ENCODE measurements at regions not wholly inside any gene's neighbourhood (a gene's known extent, or its start where the extent isn't known, plus 50 kb on each side); places are given as distances from the start of the nearest gene placed in this dataset.

DNA sequence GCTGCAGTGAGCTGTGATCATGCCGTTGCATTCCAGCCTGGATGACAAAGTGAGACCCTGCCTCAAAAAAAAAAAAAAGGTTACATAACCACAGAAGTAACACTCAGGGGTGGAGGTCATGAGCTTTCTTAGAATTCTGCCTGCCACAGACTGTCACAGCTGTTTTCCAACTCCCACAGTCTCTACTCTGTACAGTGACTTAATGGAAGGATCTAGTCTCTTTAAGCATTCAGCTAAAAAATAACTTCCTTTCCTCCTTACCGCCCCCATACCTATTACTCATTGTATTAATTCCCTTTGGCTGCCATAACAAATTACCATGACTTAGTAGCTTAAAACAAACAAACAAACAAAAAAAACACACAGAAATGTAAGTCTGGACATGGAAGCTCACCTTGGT is 99.6 kb upstream of the UBE2E1 start:
- TF ChIP-seq FOXP2 (optimal IDR thresholded peaks at IDR 0.05; ENCODE audit: borderline replicate concordance, extremely low read depth, extremely low read length, insufficient read depth) (no peak), SIN3A (IDR thresholded peaks at IDR 0.05; ENCODE audit: borderline replicate concordance, insufficient read depth, low read length) (no peak), TAF1 (IDR thresholded peaks at IDR 0.05; ENCODE audit: borderline replicate concordance, insufficient read depth, low read length) (no peak)

DNA sequence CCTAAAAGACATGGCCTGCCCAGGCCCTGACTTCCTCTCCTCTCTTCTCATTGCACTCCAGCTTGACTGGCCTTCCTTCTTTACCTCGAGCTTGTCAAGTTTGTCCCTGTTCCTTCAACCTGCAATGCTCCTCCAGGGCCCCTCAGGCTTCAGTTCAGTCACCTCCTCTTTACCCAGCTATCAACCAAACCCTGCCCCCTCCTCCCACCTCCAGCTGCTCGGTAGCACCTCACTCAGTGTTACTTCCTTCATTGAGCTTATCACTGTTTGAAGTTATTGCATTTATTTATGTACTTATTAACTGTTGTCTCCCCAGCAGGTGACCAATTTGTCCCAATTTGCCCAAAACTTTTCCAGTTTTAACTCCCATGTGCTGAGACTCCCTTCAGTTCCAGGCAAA is 95.8 kb upstream of the UBE2E1 start:
- no peak for TF ChIP-seq SIN3A (IDR thresholded peaks at IDR 0.05; ENCODE audit: borderline replicate concordance, insufficient read depth, low read length)
- TF ChIP-seq POLR2AphosphoS5 (IDR thresholded peaks at IDR 0.05; ENCODE audit: low read depth, low read length), result no peak
- TF ChIP-seq FOXP2 (optimal IDR thresholded peaks at IDR 0.05; ENCODE audit: borderline replicate concordance, extremely low read depth, extremely low read length, insufficient read depth), result no peak
- no peak for TF ChIP-seq TAF1 (IDR thresholded peaks at IDR 0.05; ENCODE audit: borderline replicate concordance, insufficient read depth, low read length)
- TF ChIP-seq, protein P1, sequence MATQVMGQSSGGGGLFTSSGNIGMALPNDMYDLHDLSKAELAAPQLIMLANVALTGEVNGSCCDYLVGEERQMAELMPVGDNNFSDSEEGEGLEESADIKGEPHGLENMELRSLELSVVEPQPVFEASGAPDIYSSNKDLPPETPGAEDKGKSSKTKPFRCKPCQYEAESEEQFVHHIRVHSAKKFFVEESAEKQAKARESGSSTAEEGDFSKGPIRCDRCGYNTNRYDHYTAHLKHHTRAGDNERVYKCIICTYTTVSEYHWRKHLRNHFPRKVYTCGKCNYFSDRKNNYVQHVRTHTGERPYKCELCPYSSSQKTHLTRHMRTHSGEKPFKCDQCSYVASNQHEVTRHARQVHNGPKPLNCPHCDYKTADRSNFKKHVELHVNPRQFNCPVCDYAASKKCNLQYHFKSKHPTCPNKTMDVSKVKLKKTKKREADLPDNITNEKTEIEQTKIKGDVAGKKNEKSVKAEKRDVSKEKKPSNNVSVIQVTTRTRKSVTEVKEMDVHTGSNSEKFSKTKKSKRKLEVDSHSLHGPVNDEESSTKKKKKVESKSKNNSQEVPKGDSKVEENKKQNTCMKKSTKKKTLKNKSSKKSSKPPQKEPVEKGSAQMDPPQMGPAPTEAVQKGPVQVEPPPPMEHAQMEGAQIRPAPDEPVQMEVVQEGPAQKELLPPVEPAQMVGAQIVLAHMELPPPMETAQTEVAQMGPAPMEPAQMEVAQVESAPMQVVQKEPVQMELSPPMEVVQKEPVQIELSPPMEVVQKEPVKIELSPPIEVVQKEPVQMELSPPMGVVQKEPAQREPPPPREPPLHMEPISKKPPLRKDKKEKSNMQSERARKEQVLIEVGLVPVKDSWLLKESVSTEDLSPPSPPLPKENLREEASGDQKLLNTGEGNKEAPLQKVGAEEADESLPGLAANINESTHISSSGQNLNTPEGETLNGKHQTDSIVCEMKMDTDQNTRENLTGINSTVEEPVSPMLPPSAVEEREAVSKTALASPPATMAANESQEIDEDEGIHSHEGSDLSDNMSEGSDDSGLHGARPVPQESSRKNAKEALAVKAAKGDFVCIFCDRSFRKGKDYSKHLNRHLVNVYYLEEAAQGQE (IDR thresholded peaks at IDR 0.05; ENCODE audit: insufficient read depth in 1 of 2, low read depth in 2 of 2, low read length in 2 of 2), result no peak

DNA sequence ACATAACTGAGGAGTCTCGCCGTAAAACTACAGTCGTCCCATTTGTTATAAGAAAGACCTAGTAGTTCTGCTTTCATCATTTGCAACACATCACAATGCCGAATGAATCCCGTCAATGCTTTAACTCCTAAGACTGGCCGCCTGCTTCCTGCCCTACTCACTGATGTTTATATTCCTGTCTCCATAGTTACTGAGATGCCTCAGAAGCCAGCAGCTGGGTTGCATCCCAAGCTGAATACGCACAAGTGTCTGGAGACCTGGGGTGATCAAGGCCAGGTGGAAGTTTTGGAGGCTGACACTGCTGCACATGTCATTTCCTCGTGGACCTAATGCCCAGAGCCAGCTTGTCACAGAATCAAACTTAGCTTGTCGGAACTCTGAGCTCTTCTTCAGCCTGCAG is 95.2 kb upstream of the UBE2E1 start:
- TF ChIP-seq SIN3A (IDR thresholded peaks at IDR 0.05; ENCODE audit: borderline replicate concordance, insufficient read depth, low read length) (no peak), TAF1 (IDR thresholded peaks at IDR 0.05; ENCODE audit: borderline replicate concordance, insufficient read depth, low read length) (no peak), FOXP2 (optimal IDR thresholded peaks at IDR 0.05; ENCODE audit: borderline replicate concordance, extremely low read depth, extremely low read length, insufficient read depth) (no peak), POLR2AphosphoS5 (IDR thresholded peaks at IDR 0.05; ENCODE audit: low read depth, low read length) (no peak)
- TF ChIP-seq, protein P1 (IDR thresholded peaks at IDR 0.05; ENCODE audit: insufficient read depth in 1 of 2, low read depth in 2 of 2, low read length in 2 of 2), result no peak

DNA sequence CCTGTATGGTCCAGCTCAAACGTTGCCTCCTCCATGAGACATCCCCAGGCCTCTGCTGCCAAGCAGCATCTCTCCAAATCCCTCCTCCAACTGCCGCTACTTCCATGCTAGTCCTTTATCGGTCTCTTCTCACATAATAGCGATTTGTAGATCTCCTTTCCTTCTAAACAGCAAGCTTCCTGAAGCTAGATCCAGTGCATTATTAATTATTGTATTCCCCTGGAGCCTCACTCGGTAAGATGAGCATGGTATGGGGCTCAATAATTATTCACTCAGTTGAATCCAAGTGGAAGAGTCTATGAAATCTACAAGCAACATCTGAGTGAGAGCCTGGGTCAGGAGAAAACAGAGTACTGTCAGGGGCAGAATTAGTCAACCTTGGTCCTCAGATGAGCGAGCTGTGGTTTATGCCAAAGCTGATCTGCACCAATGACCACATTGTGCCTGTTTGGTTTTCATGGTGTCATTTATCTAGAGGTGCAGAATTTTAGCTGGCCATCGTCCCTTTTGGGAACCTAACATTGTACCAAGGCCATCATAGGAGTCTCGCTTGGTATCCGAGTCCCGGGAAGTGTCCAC is 93.8 kb upstream of the UBE2E1 start:
- no peak for TF ChIP-seq FOXP2 (optimal IDR thresholded peaks at IDR 0.05; ENCODE audit: borderline replicate concordance, extremely low read depth, extremely low read length, insufficient read depth)
- TF ChIP-seq, protein P1 (IDR thresholded peaks at IDR 0.05; ENCODE audit: insufficient read depth in 1 of 2, low read depth in 2 of 2, low read length in 2 of 2), result no peak
- no peak for TF ChIP-seq POLR2AphosphoS5 (IDR thresholded peaks at IDR 0.05; ENCODE audit: low read depth, low read length)
- no peak for TF ChIP-seq TAF1 (IDR thresholded peaks at IDR 0.05; ENCODE audit: borderline replicate concordance, insufficient read depth, low read length)

DNA sequence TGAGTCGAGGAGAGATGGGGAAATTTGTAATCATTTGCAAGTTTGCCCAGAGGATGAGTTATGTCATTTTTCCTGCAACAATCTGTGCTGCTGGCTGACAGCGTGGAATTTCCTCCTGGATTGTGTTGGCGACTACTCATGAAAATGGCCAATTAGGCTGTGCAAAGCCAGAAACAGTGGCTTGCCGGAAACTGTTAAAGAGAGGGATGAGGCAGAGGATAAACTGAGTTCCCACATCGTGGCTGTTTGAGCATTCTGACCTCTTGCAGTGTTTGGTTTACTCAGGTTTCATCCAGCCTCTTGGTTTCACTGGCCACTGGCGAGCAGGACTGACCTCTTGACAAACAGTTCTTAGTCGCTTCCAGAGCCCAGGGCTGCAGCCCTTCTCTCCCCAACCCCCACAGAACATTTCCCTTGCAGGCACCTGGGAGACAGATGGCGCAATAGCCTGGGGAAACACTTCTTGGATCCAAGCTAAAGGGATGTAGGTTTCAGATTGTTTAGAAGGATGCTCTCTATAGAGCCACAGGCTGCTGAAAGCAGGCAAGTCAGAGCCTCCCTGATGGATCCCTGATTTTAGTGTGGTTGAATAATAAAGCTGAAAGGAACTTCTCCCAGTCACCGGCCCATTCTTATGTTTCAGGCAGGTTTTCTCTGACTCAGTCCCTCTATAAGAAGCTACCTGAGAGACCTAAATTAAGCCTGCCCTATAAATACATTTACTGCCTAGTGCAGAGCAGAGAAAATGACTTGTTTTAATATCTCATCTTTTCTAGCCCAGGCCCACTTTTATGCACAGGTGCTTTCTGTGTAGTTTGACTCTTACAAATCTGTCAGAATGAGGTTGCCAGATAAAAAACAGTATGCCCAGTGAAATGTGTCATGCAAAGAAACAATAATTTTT is 92.8 kb upstream of the UBE2E1 start:
- no peak for TF ChIP-seq SIN3A (IDR thresholded peaks at IDR 0.05; ENCODE audit: borderline replicate concordance, insufficient read depth, low read length)
- TF ChIP-seq, protein P1 (IDR thresholded peaks at IDR 0.05; ENCODE audit: insufficient read depth in 1 of 2, low read depth in 2 of 2, low read length in 2 of 2), result 0 out of 4 replicates have a peak, but pooled peaks of 1 of the 2 experiments have one; percentile 10
- TF ChIP-seq POLR2AphosphoS5 (IDR thresholded peaks at IDR 0.05; ENCODE audit: low read depth, low read length), result no peak
- TF ChIP-seq FOXP2 (optimal IDR thresholded peaks at IDR 0.05; ENCODE audit: borderline replicate concordance, extremely low read depth, extremely low read length, insufficient read depth), result no peak
- peak; percentile 35; the same call in 1 of the 2 replicates for TF ChIP-seq TAF1 (IDR thresholded peaks at IDR 0.05; ENCODE audit: borderline replicate concordance, insufficient read depth, low read length)

Data from PFSK-1 (cell line).